Inflammatory macrophage treated with lipopolysaccharide for 1 hour (primary cell): ENCODE measurements at regions not wholly inside any gene's neighbourhood (a gene's known extent, or its start where the extent isn't known, plus 50 kb on each side); places are given as distances from the start of the nearest gene placed in this dataset.
"Not testable (repeated sequence)": the region's sequence is repeated elsewhere in the genome, so short reads cannot be mapped to it uniquely, and the experiment has no call there.

Experiments
- DNase-seq, 2 donors: peaks; one replicate each; pipeline ENCODE4 v3.0.0-alpha.2; 2020 to 2022

DNA sequence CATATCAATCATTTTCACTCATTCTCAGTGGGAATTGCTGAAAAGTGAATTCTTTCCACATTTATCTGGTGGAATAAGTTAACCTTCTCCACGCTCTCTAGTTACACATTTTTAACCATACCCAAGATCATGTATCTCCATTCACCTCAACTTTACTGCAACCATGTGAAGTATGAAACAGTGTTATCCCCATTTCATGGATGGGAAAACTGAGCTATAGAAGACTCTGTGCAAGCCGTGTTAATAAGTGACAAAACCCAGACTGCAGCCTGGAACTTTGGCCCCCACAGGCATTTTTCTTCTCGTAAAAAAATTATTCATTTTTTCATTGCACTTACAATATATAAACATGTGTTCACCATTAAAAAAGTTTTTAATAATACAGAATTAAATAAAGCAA lies 82.4 kb upstream of the CCND2 start:
- DNase-seq: no peak

DNA sequence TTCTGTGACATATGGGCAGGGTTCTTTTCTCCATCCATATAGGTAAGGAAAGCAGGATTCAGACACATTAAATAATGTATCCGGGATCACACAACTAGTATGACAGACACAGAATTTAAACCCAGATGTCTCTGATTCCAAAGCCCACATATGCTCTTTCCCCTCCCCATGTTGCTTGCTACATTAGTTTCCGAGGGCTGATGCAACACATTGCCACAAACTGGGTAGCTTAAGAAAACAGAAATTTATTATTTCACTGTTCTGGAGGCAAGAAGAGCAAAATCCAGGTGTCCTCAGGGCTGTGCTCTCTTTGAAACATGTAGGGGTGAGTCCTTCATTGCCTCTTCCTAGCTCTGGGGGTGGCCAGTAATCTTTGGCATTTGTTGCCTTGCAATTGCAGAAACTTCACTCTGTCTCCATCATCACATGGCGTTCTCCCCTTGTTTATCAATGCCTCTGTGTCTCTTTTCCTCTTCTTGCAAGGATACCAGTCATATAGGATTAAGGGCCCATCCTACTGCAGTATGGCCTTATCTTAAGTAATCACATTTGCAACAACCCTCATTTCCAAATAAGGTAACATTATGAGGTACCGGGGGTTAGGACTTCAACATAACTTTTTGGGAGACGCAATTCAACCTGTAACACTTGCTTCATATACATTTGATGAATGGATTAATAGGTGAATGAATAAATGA lies 83.0 kb upstream of the CCND2 start:
- no peak for DNase-seq

DNA sequence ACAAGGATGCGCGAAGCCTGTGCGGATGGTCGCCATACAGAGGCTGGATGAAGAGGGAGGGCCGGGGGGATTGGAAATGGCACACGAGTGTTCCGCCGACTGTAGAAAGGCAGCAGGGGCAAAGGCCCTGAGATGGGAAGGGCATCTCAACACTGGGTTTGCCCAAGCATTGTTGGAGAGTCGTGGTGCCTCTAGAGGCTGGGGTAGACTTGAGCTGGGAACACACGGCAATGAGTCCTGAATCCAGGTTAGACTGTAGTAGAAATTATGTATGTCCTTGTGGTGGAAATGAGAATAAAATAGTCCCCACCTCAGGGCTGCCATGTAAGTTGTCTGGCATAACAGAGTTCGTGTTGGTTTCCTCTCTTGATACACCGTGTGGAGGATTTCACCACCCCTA lies 83.8 kb upstream of the CCND2 start:
- no peak for DNase-seq

DNA sequence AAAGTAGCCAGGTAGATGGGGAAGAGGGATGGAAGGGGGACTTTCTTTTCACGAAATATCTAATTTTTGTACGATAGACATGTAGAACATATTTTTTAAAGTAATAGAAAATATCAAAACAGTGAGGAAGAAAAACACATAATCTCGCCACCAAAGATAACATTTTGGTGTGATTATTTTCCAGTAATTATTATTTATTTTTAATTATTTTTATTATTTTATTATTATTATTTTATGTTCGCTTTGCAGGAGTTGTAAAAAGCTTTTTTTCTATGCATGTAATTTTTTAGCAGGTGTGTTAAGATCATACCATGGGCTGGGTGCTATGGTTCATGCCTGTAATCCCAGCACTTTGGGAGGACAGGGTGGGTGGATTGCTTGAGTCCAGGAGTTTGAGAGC lies 85.6 kb upstream of the CCND2 start:
- DNase-seq: no peak

DNA sequence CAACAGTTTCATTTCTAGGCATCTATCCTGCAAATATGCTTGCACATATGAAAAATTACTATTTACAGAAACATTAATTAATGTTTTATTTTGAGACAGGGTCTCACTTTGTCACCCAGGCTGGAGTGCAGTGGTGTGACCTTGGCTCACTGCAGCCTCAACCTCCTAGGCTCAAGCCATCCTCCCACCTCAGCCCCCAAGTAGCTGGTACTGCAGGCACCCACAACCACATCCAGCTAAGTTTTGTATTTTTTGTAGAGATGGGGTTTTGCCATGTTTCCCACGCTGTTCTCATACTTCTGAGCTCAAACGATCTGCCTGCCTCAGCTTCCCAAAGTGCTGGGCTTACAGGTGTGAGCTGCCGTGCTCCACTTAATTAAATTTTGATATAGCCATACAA lies 86.2 kb upstream of the CCND2 start:
- DNase-seq: not testable (repeated sequence)

DNA sequence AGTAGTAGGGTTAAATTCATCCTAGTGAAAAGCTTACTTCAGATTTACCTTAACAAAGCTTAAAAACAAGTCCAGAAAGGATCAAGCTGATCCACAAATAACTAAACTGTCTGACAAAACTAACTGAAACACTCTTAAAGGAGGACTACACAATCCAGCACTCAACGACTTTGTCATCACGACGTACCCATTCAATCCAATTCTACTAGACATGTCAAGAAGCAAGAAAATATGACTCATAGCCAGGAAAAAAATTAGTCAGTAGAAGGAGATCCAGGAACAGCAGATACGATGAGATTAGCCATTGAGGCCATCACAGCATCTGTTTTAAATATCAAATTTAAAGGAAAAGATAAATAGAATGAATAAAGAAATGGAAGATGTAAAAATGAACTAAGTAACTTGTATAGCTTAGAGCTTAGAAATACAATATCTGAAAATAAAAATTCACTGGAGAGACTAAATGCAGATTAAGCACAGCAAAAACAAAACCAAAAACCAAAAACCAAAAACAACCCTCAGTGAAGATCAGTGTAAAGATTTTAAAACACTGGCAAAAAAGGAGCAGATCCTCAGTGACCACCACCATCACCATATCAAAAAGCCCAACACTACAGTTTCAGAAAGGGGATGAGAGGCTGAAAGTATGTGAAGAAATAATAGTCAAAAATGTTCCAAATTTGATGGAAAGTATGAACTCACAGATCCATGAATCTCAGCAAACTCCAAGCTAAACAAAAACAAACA lies 95.0 kb upstream of the CCND2 start:
- no peak for DNase-seq

DNA sequence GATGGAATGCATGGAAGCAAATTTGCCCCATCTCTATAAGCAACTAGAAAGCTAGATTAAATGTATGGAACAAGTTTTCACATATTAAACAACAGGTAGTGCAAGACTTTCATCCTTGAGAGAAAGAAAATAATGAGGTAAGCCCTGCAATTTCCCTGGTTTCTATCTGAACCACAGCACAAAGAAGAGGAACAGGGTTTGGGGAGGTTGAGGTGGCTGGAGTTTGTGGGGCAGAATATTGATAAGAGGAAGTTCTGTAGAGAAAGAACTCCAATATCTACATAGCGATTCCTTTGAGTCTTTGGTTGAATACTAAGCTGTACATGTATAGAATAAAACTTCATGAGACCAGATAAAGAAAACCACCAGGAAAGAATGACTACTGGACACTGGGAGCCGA lies 96.3 kb upstream of the CCND2 start:
- peak in 1 of 2 donors; percentile 12 for DNase-seq

DNA sequence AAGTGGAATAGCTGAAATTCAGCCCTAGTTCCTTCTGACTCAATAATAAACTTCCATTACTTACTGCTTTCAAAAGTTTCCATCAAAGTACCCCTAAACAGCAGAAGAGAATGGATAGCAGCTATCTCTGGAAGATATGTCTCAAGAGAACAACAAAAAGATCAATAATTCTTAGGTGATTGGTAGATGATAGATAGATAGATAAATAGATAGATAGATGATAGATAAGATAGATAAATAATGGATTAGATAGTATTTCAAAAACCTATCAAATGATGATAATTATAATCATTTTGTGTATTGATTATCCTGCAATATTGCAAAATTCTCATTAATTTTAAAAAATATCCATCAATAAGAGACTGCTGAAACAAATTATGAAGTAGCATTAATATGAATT lies 97.4 kb upstream of the CCND2 start:
- no peak for DNase-seq

DNA sequence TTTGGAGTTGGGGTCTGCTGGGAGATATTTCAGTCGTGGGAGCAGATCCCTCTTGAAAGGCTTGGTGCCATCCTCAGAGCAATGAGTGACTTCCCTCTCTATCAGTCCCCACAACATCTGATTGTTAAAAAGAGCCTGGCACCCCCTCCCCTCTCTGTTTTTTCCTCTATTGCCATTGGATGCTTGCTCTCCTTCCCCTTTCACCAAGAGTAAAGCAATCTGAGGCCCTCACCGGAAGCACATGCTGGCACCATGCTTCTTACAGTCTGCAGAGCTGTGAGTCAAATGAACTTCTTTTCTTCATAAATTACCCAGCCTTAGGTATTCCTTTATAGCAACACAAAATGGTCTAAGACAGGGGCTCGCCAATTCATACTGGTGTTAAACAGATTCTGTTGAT lies 99.1 kb upstream of the CCND2 start:
- no peak for DNase-seq

DNA sequence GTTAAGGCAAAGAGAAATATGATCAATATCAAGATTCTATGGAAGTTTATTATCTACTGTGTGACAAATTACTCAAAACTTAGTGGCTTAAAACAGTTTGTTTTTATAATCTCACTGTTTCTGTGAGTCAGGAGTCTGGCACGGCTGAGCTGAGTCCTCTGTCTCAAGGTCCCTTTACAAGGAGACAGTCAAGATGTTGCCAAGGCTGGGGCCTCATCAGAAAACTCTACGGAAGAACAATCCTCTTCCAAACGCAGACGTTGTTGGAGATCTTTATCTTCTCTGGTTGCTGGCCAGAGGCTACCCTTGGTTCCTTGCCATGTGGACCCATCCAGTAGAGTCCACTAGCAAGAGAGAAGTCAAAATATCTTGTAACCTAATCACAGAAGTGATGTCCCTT lies 100.6 kb upstream of the CCND2 start:
- no peak for DNase-seq

DNA sequence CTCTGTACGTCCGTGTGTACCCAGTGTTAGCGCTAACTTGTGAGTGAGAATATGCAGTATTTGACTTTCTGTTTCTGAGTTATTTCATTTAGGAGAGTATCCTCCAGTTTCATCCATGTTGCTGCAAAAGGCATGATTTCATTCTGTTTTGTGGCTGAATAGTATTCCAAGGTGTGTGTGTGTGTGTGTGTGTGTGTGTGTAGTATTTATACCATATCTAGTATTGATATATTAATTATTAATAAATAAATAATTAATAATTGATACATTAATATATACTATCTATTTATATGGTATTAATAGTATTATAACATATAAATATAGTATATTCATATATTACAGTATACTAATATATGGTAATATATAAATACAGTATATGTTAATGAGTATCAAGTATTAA lies 101.8 kb upstream of the CCND2 start:
- DNase-seq: no peak

DNA sequence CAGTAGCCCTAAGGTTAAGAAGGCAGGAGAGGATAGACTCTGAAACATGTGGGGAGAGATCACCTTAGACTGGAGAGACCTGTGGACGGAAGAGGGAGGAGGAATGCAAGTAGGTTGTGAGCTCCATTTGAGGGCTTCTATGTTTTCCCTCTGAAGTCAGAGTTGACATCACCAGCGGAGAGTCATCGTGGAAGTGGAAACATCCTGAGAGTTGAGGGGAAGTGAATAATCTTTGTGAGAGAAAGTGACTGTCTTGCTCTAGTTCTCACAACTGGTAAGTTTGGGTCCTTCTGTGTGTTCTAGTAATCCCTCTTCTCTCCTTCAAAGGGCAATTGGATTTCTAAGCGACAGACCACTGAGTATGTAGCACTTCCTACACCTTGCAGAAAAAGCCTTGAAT lies 103.6 kb upstream of the CCND2 start:
- peak; percentile 51 to 58 for DNase-seq

DNA sequence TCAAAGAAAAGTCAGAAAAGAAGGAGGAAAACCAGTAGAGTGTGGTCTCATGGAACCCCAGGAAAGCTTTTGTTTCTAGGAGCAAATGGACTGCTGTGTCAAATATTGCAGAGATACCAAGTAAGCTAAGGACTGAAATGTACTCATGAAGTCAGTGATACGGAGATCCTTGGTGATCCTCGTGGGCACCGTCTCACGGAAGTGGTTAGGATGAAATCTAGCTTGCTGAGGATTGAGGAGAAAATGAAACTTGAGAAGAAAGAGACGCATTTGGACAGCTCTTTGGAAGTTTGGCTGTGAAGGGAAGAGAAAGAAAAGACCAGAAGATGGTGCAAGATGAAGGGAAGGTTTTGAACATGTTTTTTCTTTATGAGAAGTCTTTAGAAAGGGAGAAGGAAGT lies 104.0 kb upstream of the CCND2 start:
- no peak for DNase-seq

DNA sequence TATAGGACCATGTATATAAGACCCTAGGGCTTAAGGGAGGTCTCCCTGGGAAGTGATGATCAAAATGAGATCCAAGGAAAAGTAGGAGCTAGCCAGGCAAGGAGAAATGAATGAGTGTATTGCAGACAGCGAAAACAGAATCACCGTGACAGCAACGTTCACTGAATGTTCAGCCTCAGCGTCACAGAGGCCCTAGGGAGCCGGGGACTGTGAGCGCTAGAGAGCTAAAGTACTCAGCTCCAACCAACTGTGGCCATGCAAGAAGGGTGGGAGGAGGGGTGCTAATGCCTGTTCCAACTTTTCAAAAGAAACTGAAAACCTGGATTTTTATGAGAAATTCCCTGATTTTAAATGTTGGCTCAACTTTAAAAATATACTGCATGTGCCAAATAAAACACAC lies 105.5 kb upstream of the CCND2 start:
- DNase-seq: no peak

DNA sequence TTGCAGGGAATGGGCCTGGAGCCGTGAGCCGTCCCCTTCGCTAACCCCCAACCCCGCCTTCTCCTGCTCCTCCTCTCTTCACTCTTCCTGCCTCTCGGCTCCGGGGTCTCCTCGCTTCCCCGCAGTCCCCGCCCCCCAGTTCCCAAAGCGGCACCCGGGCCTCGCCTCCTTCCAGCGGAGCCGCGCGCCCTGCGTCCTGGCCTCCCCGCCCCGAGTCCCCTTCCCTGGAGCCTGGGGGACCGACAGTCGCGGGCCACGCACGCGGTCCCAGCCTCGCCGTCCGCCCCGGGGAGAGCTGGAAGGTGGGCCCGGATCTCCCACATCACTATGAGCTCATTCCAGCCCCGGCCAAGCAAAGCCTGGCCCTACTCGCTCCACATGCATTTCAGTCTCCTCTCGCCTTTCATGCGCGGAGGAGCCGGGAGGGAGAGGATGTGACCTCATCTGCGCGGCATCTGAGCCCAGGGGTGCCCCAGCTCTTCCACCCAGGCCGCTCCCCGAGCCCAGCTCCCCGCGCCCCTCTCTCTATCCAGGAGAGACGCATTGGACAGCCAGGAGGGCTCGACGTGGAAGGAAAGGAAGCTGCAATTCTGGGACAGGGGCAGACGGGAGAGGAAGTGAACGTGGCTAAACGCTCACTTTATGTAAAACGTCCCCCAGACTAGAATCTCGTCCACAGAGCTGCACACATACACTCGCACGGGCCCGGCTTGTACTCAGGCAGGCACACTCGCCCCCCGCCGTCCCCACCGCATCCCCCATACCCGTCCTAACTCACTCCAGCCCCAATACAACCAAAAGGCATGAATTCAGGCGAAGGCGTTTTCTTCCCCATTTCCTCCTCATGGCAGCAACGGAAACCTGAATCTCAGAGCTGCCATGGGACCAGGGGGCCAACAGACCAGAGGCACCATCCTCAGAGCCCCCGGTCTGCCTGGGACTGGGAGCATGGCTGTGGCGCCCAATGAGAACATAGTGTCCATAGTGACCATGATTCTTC lies 108.7 kb upstream of the CCND2 start:
- peak in 1 of 2 donors; percentile 25 for DNase-seq

DNA sequence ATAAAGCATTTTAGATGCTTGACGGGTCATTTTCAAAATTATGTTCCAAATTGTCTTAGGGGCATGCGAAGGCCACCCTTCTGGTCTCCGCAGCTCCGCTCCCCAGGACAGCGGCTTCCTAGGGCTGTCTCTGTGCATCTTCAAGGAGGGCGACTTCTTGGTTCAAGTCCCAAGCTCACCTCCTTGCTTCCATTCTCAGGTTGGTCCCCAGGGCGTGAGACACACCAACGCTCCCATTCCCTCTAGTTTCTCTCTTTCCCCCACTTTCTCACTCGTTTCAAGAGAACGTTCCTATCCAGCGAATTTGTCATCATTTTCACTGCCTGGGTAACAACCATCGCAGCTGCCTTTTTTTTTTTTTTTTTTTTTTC lies 109.4 kb upstream of the CCND2 start:
- no peak for DNase-seq

DNA sequence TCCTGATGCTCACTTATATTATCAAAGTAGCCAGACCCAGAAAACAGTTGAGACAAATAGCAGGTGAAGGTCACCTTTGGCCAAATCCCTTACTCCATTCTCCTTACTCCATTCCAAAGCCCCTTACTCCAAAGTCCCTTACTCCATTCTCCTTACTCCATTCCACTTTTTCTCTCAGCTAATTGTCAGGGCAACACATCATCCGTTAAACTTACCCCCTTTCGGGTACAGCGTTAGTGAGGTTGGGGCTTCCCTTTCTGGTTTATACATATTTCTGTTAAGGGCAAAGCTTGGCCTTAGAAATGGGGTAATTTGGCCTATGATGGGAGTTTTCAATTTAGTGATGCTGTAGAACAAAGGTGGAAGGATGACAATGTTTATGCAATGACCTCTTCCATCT lies 111.8 kb upstream of the CCND2 start:
- DNase-seq: no peak

DNA sequence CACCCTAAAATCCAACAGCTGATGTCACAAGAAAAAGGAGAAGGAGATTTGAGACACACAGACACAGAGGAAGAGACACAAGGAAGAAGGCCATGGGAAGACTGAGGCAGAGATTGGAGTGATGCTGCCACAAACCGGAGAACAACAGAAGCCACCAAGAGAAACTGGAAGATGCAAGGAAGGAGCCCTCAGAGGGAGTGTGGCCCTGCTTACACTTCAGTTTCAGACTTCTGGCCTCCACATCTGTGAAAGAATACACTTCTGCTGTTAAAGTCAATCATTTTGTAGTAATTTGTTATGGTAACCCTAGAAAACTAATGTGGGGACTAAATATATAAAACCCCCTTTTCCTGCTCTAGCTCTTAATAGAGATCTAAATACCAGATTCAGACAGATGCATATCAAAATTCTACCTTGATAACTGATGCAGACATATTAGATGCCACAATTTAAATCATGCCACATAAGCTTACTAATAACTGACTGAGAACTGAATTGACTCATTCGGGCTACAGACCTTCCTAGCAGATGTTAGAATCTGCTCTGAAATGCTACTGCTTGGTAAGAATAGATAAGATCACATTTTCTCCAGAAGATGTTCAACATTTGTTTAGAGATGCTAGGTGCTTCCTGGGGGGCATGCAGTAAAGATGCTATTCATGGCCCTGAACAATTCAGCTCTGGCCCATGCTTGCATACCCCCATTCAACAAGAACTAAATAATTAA lies 113.1 kb upstream of the CCND2 start:
- DNase-seq: no peak

DNA sequence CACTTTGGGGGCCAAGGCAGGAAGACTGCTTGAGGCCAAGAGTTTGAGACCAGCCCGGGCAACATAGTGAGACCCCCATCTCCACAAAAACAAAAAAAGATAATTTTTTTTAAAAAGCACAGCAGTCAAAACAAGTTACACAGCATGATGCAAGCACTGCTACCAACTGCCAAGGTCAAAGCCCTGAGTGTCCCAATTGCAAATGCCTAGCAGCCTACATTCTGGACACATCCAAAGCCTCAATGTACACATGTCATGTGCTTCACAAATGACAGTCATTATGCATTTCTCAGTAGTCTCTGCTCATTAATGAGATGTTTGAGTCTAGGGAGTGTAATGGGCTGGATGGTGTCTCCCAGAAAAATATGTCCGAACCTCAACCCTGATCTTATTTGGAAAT lies 113.7 kb upstream of the CCND2 start:
- DNase-seq: peak in 1 of 2 donors; percentile 32

DNA sequence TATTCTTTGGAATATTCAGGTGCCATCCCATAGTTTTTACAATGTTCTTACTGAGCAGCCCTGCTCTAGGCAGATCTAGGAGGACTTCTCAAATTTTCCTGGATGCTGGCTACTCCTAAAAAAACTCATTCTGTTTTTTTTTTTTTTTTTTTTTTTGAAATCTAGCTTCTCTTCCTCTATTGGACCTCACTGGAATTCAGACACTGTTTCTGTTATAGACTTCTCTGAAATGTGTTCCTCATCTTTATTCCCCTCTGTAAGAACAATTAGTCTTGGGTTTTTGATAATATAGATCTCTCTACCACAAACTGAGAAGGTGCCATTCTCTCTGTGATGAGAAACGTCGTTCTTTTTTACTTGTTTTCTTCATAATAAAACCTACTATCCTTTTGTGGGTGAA lies 115.3 kb upstream of the CCND2 start:
- no peak for DNase-seq

DNA sequence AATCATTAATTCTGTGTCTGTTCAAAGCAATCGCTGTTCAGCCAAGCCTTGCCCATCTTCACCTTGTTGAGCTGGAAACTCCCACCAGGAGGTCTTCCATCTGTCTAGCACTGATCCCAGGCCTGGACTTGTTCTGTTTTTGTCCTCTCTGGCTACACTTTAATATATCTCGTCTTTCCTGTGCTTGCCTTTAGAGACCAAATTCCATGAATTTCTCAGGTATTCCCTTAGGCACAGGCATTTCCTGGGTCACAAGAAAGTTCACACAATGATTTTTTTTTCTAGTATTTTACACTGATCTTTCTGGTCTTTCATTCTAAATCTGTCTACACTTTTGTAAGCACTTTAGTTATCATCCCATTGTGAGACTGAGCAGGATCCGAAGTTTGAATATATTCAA lies 116.4 kb upstream of the CCND2 start:
- DNase-seq: no peak

DNA sequence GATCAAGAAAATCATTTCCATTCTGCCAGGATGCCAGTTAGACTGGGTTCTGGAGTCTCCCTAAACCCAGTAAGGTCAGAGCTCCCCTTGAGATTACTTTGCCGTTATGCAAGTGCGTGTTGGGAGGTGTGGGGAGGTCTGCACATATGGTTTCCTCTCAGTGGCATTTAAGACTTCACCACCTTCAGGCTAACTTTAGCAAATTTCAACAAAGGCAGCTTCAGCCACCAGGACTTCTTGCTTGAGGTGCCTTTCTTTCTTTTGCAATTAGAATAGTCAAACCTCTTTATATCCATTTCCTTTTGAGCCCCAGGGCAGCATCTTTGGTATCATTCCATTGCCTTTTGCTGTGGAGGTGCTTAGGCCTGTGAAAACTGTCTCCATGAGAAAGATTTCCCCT lies 117.2 kb upstream of the CCND2 start:
- no peak for DNase-seq

DNA sequence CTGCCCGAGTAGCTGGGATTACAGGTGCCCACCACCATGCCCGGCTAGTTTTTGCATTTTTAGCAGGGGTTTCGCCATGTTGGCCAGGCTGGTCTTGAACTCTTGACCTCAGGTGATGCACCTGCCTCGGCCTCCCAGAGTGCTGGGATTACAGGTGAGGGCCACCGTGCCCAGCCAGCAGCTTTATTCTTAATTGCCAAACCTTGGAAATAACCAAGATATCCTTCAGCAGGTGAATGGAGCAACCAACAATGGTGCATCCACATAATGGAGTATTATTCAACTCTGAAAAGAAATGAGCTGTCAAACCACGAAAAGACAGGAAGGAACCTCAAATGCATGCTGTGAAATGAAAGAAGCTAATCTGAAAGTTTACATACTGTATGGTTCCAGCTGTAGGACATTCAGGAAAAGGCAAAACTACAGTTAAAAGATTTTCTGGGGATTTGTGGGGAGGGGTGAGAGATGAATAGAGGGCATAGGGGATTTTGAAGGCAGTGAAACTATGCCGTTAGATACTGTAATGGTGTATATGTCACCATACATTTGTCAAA lies 118.8 kb upstream of the CCND2 start:
- DNase-seq: no peak
